ENCODE measurements at regions not wholly inside any gene's neighbourhood (a gene's known extent, or its start where the extent isn't known, plus 50 kb on each side); places are given as distances from the start of the nearest gene placed in this dataset.

- H3K4me3 ChIP-seq (ENCODE audit: low read depth, low read length), result no peak overlapping the region
- DNase-seq (ENCODE audit: low read depth), result no peak
- no peak for TF ChIP-seq CTCF (conservative IDR thresholded peaks at IDR 0.05; ENCODE audit: low read depth, low read length)
These were observed 65.6 kb downstream of the PLCE1 start for GRCh38 chr10:94059178-94059883.

GRCh38 chr10:94061026-94061425, 67.3 kb downstream of the PLCE1 start:
- no peak for TF ChIP-seq CTCF (conservative IDR thresholded peaks at IDR 0.05; ENCODE audit: low read depth, low read length)
- DNase-seq (ENCODE audit: low read depth), result no peak
- H3K4me3 ChIP-seq (ENCODE audit: low read depth, low read length), result no peak overlapping the region

- DNase-seq (ENCODE audit: low read depth), result no peak
- H3K4me3 ChIP-seq (ENCODE audit: low read depth, low read length), result no peak overlapping the region
- TF ChIP-seq CTCF (conservative IDR thresholded peaks at IDR 0.05; ENCODE audit: low read depth, low read length), result no peak
These were observed 68.9 kb downstream of the PLCE1 start for GRCh38 chr10:94062611-94063010.

GRCh38 chr10:94065362-94065761, 71.6 kb downstream of the PLCE1 start:
- no peak for TF ChIP-seq CTCF (conservative IDR thresholded peaks at IDR 0.05; ENCODE audit: low read depth, low read length)
- no peak overlapping the region for H3K4me3 ChIP-seq (ENCODE audit: low read depth, low read length)
- DNase-seq (ENCODE audit: low read depth), result no peak

- TF ChIP-seq CTCF (conservative IDR thresholded peaks at IDR 0.05; ENCODE audit: low read depth, low read length), result no peak
- DNase-seq (ENCODE audit: low read depth), result no peak
- no peak overlapping the region for H3K4me3 ChIP-seq (ENCODE audit: low read depth, low read length)
These were observed 72.1 kb downstream of the PLCE1 start for GRCh38 chr10:94065787-94066186.

GRCh38 chr10:94066411-94066810, 72.7 kb downstream of the PLCE1 start:
- no peak for DNase-seq (ENCODE audit: low read depth)
- TF ChIP-seq CTCF (conservative IDR thresholded peaks at IDR 0.05; ENCODE audit: low read depth, low read length), result no peak
- H3K4me3 ChIP-seq (ENCODE audit: low read depth, low read length), result no peak overlapping the region

GRCh38 chr10:94069884-94070283, 76.2 kb downstream of the PLCE1 start:
- no peak for TF ChIP-seq CTCF (conservative IDR thresholded peaks at IDR 0.05; ENCODE audit: low read depth, low read length)

More at GRCh38 chr10:94069884-94070283, 76.2 kb downstream of the PLCE1 start:
- DNase-seq (ENCODE audit: low read depth), result no peak
- no peak overlapping the region for H3K4me3 ChIP-seq (ENCODE audit: low read depth, low read length)
